Thyroid gland (tissue), 4 donors: ENCODE measurements at regions not wholly inside any gene's neighbourhood (a gene's known extent, or its start where the extent isn't known, plus 50 kb on each side); places are given as distances from the start of the nearest gene placed in this dataset.

Source experiments
- POLR2A ChIP-seq, 2 donors: fragments of 450-650 bp; IDR thresholded peaks; one replicate each; pipeline ENCODE4 v1.6.1; 2017; ENCODE audit warnings: antibody characterized with exemption in 2 of 2, mild to moderate bottlenecking in 2 of 2, moderate library complexity in 1 of 2
- TF ChIP-seq, protein P1 (sequence below), 6 experiments: fragments of 200-600 bp in 3 of 6; fragments of 450-650 bp in 3 of 6; sonication (generic) in 3 of 6; IDR thresholded peaks; one replicate each; pipeline ENCODE4 v1.5.1; 2016 to 2019; ENCODE audit warnings: antibody characterized with exemption in 6 of 6, mild to moderate bottlenecking in 2 of 6, inconsistent platforms in 1 of 6, moderate library complexity in 1 of 6

GRCh38 chr15:93981706-93982105, 249.7 kb upstream of the MCTP2 start:
- TF ChIP-seq, protein P1, sequence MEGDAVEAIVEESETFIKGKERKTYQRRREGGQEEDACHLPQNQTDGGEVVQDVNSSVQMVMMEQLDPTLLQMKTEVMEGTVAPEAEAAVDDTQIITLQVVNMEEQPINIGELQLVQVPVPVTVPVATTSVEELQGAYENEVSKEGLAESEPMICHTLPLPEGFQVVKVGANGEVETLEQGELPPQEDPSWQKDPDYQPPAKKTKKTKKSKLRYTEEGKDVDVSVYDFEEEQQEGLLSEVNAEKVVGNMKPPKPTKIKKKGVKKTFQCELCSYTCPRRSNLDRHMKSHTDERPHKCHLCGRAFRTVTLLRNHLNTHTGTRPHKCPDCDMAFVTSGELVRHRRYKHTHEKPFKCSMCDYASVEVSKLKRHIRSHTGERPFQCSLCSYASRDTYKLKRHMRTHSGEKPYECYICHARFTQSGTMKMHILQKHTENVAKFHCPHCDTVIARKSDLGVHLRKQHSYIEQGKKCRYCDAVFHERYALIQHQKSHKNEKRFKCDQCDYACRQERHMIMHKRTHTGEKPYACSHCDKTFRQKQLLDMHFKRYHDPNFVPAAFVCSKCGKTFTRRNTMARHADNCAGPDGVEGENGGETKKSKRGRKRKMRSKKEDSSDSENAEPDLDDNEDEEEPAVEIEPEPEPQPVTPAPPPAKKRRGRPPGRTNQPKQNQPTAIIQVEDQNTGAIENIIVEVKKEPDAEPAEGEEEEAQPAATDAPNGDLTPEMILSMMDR (IDR thresholded peaks at IDR 0.05) = no peak
- TF ChIP-seq POLR2A (IDR thresholded peaks at IDR 0.05) = no peak
